ENCODE measurements at regions not wholly inside any gene's neighbourhood (a gene's known extent, or its start where the extent isn't known, plus 50 kb on each side); places are given as distances from the start of the nearest gene placed in this dataset.
A peak's percentile ranks its signal among the peaks of the same experiment; 100 is the strongest.

DNA sequence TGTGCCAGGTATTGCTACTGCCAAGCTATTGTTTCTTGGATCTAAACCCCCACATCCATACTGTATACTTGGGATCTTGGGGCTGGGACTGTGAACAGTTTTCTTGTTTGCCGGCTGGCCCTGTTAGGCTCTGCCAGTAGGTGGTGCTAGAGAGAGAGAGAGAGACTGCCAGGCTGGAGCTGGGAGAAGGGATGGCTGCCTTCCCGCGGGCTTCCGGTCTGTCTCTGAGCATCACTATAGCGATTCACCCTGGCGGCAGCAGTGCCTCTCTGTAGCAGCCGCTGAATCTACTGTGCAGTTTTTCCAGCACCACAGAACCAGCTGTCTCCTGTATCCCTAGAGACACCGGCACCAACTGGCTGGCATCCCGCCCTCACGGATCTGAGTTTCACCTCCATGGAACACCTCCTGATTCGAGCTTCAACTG is 201.2 kb downstream of the UTP18 start:
- TF ChIP-seq, protein P1, sequence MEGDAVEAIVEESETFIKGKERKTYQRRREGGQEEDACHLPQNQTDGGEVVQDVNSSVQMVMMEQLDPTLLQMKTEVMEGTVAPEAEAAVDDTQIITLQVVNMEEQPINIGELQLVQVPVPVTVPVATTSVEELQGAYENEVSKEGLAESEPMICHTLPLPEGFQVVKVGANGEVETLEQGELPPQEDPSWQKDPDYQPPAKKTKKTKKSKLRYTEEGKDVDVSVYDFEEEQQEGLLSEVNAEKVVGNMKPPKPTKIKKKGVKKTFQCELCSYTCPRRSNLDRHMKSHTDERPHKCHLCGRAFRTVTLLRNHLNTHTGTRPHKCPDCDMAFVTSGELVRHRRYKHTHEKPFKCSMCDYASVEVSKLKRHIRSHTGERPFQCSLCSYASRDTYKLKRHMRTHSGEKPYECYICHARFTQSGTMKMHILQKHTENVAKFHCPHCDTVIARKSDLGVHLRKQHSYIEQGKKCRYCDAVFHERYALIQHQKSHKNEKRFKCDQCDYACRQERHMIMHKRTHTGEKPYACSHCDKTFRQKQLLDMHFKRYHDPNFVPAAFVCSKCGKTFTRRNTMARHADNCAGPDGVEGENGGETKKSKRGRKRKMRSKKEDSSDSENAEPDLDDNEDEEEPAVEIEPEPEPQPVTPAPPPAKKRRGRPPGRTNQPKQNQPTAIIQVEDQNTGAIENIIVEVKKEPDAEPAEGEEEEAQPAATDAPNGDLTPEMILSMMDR (conservative IDR thresholded peaks at IDR 0.05; ENCODE audit: low read depth, low read length): peak; percentile 96
- TF ChIP-seq EZH2 (IDR thresholded peaks at IDR 0.05; ENCODE audit: low read length, unreplicated experiment): no peak
- no peak for TF ChIP-seq EZH2phosphoT487 (IDR thresholded peaks at IDR 0.05; ENCODE audit: borderline replicate concordance, low read length)
